ENCODE measurements at regions not wholly inside any gene's neighbourhood (a gene's known extent, or its start where the extent isn't known, plus 50 kb on each side); places are given as distances from the start of the nearest gene placed in this dataset.
"Not testable (repeated sequence)": the region's sequence is repeated elsewhere in the genome, so short reads cannot be mapped to it uniquely, and the experiment has no call there.

- FAIRE-seq = no peak
Observed at GRCh38 chr14:88929656-88930436, 105.4 kb downstream of the TTC8 start.

- no peak for FAIRE-seq
Observed at GRCh38 chr14:88931321-88932110, 107.1 kb downstream of the TTC8 start.

GRCh38 chr14:88933191-88933590, 108.7 kb downstream of the TTC8 start:
- no peak for FAIRE-seq

GRCh38 chr14:88934351-88934806, 109.9 kb downstream of the TTC8 start:
- FAIRE-seq = no peak

DNA sequence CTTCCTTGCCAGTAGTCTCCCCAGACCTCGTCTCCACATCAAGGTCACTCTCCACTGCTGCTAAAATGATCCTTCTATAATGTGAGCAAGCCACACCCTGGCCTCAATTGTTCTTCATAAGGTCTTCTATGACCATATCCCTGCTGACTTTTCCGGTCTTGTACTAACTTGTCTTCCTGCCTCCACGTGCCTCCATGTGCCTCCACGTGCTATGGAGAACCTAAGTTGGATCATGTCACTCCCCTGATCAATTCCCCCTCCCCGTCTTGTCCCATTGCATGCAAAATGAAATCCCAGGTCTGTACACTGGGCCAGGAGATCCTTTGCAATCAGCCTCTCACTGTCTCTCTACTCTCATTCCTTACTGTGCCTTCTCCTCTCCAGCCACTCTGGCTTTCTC, 110.6 kb downstream of the TTC8 start:
- FAIRE-seq = no peak

- FAIRE-seq = no peak
Observed at GRCh38 chr14:88937706-88938105, 113.3 kb downstream of the TTC8 start.

- no peak for FAIRE-seq
Observed at GRCh38 chr14:88940671-88941070, 116.2 kb downstream of the TTC8 start.

- no peak for FAIRE-seq
Observed at GRCh38 chr14:88941414-88941813, 117.0 kb downstream of the TTC8 start.

DNA sequence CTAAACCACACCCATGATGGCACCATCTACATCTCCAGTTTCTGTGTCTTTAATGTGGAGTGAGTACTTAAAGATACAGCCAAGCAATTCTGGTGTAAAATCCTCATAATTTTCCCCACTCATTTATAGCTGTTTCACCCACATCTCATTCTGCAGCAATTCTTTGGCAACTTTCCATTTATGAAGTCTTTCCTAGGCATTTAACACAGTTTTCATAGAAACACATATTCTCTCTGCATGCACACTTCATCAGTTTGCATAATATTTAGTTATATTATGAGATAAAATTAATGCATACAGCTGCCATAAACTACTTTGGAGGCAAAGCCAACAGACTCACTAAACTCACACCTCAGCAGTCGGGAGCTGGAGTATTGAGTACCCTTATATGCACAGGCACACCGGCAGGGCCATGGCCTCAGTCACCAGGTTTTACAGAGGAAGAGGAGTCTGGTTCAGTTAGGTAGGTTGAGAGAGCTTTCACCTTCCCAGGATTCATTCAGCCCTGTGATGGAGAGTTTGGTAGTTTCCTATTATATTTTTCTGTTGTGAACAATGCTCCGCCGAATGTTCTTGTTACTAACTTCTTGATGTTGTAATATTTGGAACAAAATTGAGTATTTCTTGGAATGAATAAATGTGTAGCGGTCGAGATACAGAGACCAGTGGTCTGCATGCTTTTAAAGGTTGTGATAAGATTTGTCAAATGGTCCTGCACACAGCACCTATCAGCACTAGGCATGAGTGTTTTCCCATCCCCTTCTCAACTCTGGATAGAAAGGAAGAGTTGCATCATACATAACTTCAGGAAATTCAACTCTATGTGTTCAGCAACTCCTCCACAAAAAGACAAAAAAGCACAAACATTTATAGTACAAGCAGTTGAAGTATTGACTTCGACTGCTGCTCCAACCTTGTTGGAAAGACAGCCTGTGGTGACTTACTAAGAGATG, 123.5 kb downstream of the TTC8 start:
- FAIRE-seq = no peak

GRCh38 chr14:88950069-88950468, 125.6 kb downstream of the TTC8 start:
- no peak for FAIRE-seq

- no peak for FAIRE-seq
Observed at GRCh38 chr14:88951370-88951769, 126.9 kb downstream of the TTC8 start.

- no peak for FAIRE-seq
Observed at GRCh38 chr14:88952901-88953300, 128.4 kb downstream of the TTC8 start.

GRCh38 chr14:88955455-88955854, 131.0 kb downstream of the TTC8 start:
- no peak for FAIRE-seq

DNA sequence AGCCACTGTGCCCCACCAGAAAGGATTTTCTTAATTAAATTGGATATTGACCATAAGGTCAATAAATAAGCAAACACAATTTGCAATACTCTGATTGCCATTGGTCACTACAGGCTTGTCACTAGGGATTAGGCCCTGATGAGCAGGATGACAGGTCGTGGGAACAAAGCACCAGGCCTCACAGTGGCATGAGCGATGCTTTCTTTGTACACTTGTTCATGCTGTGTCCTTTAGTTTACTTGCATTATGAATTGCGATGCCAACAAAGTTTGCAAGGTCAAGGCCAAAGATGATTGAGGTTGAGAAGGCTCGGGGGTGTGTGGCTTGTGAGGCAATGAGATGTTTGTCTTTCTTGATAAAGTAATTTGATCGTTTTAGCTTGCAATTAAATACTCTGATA, 136.0 kb downstream of the TTC8 start:
- no peak for FAIRE-seq

DNA sequence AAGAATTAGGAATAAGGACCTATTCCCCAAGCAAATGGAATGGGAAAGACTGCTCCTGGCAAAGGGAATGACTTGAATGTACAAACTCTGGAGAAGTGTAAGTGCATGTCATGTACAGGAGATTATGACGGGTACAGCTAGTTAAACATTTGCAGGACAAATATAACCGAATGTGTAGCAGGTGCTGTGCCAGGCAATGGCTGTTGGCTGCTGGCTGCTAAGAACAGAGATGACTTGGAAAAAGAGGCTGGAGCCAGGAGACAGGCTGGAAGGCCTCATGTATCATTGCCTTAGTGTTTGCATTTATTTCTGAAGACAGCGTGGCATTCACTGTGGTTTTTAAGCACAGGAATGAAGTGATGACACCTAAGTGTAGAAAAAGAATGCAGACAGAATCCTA, 136.8 kb downstream of the TTC8 start:
- FAIRE-seq = no peak

DNA sequence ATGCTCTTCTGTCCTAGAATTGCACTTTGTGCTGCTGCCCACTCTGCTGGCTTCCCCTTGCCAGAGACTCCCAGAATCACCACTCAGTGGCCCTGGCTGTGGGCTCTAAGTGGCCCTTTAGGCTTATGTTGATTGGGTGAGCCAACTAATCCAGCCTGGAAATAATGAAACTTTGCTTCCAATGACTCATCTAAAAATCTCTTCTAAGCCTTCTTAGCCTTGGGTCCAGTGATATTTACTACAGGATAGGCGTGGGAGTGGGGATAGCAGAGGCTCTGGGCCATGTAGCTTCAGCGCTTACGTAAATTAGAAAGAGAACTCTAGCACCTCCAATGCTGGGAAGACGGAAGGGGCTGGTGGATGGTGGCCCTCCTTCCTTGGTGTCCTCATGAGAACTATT, 137.9 kb downstream of the TTC8 start:
- FAIRE-seq = no peak

DNA sequence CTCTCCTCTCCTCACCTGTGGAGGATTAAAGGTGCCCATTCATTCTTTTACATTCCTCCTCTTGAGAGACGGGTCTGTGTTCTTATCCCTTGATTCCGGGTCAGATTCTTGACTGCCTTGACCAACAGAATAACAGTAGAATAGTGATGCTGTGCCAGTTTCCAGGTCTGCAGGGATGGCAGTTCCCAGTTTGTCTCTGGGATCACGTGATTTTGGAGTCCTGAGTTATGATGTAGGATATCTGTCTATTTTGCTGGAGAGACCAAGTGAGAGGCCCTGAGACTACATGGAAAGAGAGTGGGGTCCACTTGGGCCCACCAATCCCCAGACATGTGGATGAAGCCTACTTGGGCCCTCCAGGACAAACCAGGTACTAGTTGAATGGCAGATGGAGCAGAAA, 142.8 kb downstream of the TTC8 start:
- no peak for FAIRE-seq

GRCh38 chr14:88975043-88975830, 150.8 kb downstream of the TTC8 start:
- no peak for FAIRE-seq

- FAIRE-seq = no peak
Observed at GRCh38 chr14:88975926-88976325, 151.5 kb downstream of the TTC8 start.

- FAIRE-seq = not testable (repeated sequence)
Observed at GRCh38 chr14:88980907-88981306, 156.5 kb downstream of the TTC8 start.

GRCh38 chr14:88981948-88982347, 157.5 kb downstream of the TTC8 start:
- FAIRE-seq = no peak

GRCh38 chr14:88983755-88984154, 159.3 kb downstream of the TTC8 start:
- FAIRE-seq = no peak
